ENCODE measurements at regions not wholly inside any gene's neighbourhood (a gene's known extent, or its start where the extent isn't known, plus 50 kb on each side); places are given as distances from the start of the nearest gene placed in this dataset.

DNA sequence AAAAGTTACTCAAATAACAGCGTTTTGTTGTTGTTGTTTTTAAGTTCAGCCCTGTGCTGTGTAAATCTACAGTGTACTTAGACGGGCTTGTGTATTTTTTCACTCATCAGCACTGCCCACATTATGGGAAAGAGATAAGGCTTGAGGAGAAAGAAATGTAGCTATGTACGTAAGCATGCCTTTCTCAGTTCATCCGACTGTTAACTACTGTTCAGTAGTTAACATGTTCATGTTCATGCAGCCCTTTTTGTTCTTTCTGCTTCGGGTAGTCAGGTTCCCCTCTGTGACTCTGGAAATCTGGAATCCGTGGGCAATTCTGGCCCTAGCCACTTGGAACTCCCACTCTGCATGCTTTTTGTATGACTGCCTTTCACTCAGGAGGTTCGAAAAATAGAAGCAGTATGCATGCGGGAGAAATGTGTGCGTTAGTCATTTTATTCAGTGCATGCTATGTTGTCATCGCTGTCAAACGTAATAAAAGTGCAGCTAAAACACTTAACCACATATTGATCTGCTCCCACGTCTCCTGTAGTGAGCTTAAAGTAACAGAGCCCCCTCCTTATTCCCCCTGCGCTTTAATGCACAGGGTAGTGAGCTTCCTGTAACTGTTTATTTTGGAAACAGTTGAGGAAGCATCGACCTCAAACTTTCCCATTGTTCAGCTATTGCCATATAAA, 283.1 kb upstream of the NR2F2 start:
- no peak for DNase-seq (ENCODE audit: unreplicated experiment)
- TF ChIP-seq, protein P1, sequence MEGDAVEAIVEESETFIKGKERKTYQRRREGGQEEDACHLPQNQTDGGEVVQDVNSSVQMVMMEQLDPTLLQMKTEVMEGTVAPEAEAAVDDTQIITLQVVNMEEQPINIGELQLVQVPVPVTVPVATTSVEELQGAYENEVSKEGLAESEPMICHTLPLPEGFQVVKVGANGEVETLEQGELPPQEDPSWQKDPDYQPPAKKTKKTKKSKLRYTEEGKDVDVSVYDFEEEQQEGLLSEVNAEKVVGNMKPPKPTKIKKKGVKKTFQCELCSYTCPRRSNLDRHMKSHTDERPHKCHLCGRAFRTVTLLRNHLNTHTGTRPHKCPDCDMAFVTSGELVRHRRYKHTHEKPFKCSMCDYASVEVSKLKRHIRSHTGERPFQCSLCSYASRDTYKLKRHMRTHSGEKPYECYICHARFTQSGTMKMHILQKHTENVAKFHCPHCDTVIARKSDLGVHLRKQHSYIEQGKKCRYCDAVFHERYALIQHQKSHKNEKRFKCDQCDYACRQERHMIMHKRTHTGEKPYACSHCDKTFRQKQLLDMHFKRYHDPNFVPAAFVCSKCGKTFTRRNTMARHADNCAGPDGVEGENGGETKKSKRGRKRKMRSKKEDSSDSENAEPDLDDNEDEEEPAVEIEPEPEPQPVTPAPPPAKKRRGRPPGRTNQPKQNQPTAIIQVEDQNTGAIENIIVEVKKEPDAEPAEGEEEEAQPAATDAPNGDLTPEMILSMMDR (IDR thresholded peaks at IDR 0.05; ENCODE audit: unreplicated experiment) = no peak
- ChIA-PET POLR2A (interaction anchor here (0.8 to 1.2 kb wide), 2 partner anchors 11 to 288 kb away, joined by 3 read pairs; no protein-coding TSS in a partner anchor), CTCF (interaction anchor here (0.5 kb wide), 1 partner anchor 491 kb away, joined by 3 read pairs; no protein-coding TSS in a partner anchor)
- Mint-ChIP-seq H3K9me3 (ENCODE audit: unreplicated experiment) (no peaks in the 10 kb centered on the region), H3K27me3 (ENCODE audit: insufficient read depth, unreplicated experiment) (no peaks in the 10 kb centered on the region), H3K4me1 (ENCODE audit: insufficient read depth, unreplicated experiment) (no peaks in the 10 kb centered on the region), H3K27ac (ENCODE audit: low read depth, unreplicated experiment) (no peak overlapping the region), H3K4me3 (ENCODE audit: unreplicated experiment) (no peak overlapping the region), H3K36me3 (ENCODE audit: insufficient read depth, unreplicated experiment) (no peaks in the 10 kb centered on the region)
- intact Hi-C loops (cut with micrococcal nuclease) = no loop called here
- no TSS peak for BruUV-seq (replicated peaks)

GRCh38 chr15:96049323-96049722, 281.2 kb upstream of the NR2F2 start:
- POLR2A ChIA-PET = no interaction called here
- no peak overlapping the region for H3K27ac Mint-ChIP-seq (ENCODE audit: low read depth, unreplicated experiment)
- H3K36me3 Mint-ChIP-seq (ENCODE audit: insufficient read depth, unreplicated experiment) = no peaks in the 10 kb centered on the region
- intact Hi-C loops (cut with micrococcal nuclease) = no loop called here
- CTCF ChIA-PET = no interaction called here
- DNase-seq (ENCODE audit: unreplicated experiment) = no peak
- no peaks in the 10 kb centered on the region for H3K27me3 Mint-ChIP-seq (ENCODE audit: insufficient read depth, unreplicated experiment)
- no peaks in the 10 kb centered on the region for H3K4me1 Mint-ChIP-seq (ENCODE audit: insufficient read depth, unreplicated experiment)
- H3K9me3 Mint-ChIP-seq (ENCODE audit: unreplicated experiment) = no peaks in the 10 kb centered on the region
- no peak overlapping the region for H3K4me3 Mint-ChIP-seq (ENCODE audit: unreplicated experiment)
- BruUV-seq (replicated peaks) = no TSS peak
- TF ChIP-seq, protein P1 (IDR thresholded peaks at IDR 0.05; ENCODE audit: unreplicated experiment) = no peak

GRCh38 chr15:96049766-96050165, 280.7 kb upstream of the NR2F2 start:
- ChIA-PET POLR2A (no interaction called here), CTCF (no interaction called here)
- DNase-seq (ENCODE audit: unreplicated experiment) = no peak
- no peaks in the 10 kb centered on the region for H3K4me1 Mint-ChIP-seq (ENCODE audit: insufficient read depth, unreplicated experiment)
- H3K4me3 Mint-ChIP-seq (ENCODE audit: unreplicated experiment) = no peak overlapping the region
- no peaks in the 10 kb centered on the region for H3K9me3 Mint-ChIP-seq (ENCODE audit: unreplicated experiment)
- no peaks in the 10 kb centered on the region for H3K36me3 Mint-ChIP-seq (ENCODE audit: insufficient read depth, unreplicated experiment)
- TF ChIP-seq, protein P1 (IDR thresholded peaks at IDR 0.05; ENCODE audit: unreplicated experiment) = no peak
- intact Hi-C loops (cut with micrococcal nuclease) = no loop called here
- H3K27ac Mint-ChIP-seq (ENCODE audit: low read depth, unreplicated experiment) = no peak overlapping the region
- H3K27me3 Mint-ChIP-seq (ENCODE audit: insufficient read depth, unreplicated experiment) = no peaks in the 10 kb centered on the region
- no TSS peak for BruUV-seq (replicated peaks)

DNA sequence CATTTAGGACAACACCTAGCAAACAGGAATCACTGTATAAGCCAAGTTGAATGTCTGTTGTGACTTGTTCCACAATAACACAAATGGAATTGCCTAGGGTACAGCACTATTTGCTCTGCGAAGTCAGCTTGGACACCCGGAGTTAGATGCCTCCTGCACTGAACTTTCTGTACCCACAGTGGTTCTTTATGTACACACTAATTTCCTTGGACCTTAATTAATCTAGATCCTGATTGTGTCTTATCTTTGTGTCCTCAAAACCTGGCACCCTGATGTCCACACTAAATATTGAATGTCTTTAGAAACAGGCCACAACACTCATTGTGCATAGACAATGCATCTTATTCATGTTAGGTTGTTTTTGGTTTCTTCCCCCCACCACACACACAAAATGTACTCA, 278.9 kb upstream of the NR2F2 start:
- ChIA-PET POLR2A (no interaction called here), CTCF (no interaction called here)
- H3K9me3 Mint-ChIP-seq (ENCODE audit: unreplicated experiment) = no peaks in the 10 kb centered on the region
- intact Hi-C loops (cut with micrococcal nuclease) = no loop called here
- no peak overlapping the region for H3K27ac Mint-ChIP-seq (ENCODE audit: low read depth, unreplicated experiment)
- no peak overlapping the region for H3K4me3 Mint-ChIP-seq (ENCODE audit: unreplicated experiment)
- no peaks in the 10 kb centered on the region for H3K4me1 Mint-ChIP-seq (ENCODE audit: insufficient read depth, unreplicated experiment)
- DNase-seq (ENCODE audit: unreplicated experiment) = no peak
- BruUV-seq (replicated peaks) = no TSS peak
- H3K27me3 Mint-ChIP-seq (ENCODE audit: insufficient read depth, unreplicated experiment) = no peaks in the 10 kb centered on the region
- TF ChIP-seq, protein P1 (IDR thresholded peaks at IDR 0.05; ENCODE audit: unreplicated experiment) = no peak
- H3K36me3 Mint-ChIP-seq (ENCODE audit: insufficient read depth, unreplicated experiment) = no peaks in the 10 kb centered on the region

All from MCF 10A (cell line).